WTC11 (cell line): ENCODE measurements at regions not wholly inside any gene's neighbourhood (a gene's known extent, or its start where the extent isn't known, plus 50 kb on each side); places are given as distances from the start of the nearest gene placed in this dataset.

Experiments
- ATAC-seq: fragments of 200-7000 bp; cut with Tn5 transposase; 2 replicates; pipeline ENCODE4 v1.10.0; 2021; ENCODE audit warnings: mild to moderate bottlenecking, moderate library complexity
- CTCF ChIA-PET: fragments of 300-600 bp; sonication (Branson Sonifier 250); formaldehyde crosslinking; loops from one replicate; lab custom pipeline; 2021; ENCODE audit warnings: antibody characterized with exemption; lab: Charles Lee
- POLR2A ChIA-PET: fragments of 350-600 bp; sonication (Branson Sonifier 250); formaldehyde crosslinking; loops from one replicate; lab custom pipeline; 2021; ENCODE audit warnings: antibody characterized with exemption; lab: Charles Lee
- DNase-seq: peaks from one replicate; pipeline ENCODE4 v3.0.0; 2021; ENCODE audit warnings: low spot score
- H3K27ac Mint-ChIP-seq: 2 replicates; pipeline ENCODE4 v1.8.0; 2021; ENCODE audit warnings: mixed read lengths
- H3K27me3 Mint-ChIP-seq: 2 replicates; pipeline ENCODE4 v1.8.0; 2021; ENCODE audit warnings: low read depth, mild to moderate bottlenecking, moderate library complexity, mixed read lengths
- H3K36me3 Mint-ChIP-seq: 2 replicates; pipeline ENCODE4 v1.8.0; 2021; ENCODE audit warnings: mixed read lengths
- H3K4me1 Mint-ChIP-seq: 2 replicates; pipeline ENCODE4 v1.8.0; 2022; ENCODE audit warnings: mixed read lengths
- H3K4me3 Mint-ChIP-seq: 2 replicates; pipeline ENCODE4 v1.8.0; 2021; ENCODE audit warnings: mild to moderate bottlenecking, moderate library complexity, mixed read lengths
- H3K9me3 Mint-ChIP-seq: 2 replicates; pipeline ENCODE4 v1.8.0; 2021; ENCODE audit warnings: mixed read lengths
- FOXK1 ChIP-seq: sonication (generic); formaldehyde crosslinking; IDR thresholded peaks from 2 replicates; pipeline ENCODE4 v1.8.0; 2022; ENCODE audit warnings: mild to moderate bottlenecking, moderate library complexity, missing genetic modification reagents
- GRHL2 ChIP-seq: fragments of 250-450 bp; sonication (Bioruptor Pico); IDR thresholded peaks from 2 replicates; pipeline ENCODE4 v1.8.0; 2022; ENCODE audit warnings: mild to moderate bottlenecking, moderate library complexity; ENCODE audit not compliant: insufficient replicate concordance, severe bottlenecking
- JUN ChIP-seq: sonication (generic); formaldehyde crosslinking; IDR thresholded peaks from 2 replicates; pipeline ENCODE4 v1.8.0; 2023; ENCODE audit warnings: mild to moderate bottlenecking, missing genetic modification reagents
- KAT7 ChIP-seq: sonication (generic); formaldehyde crosslinking; IDR thresholded peaks from 2 replicates; pipeline ENCODE4 v1.8.1; 2023; ENCODE audit warnings: missing genetic modification reagents, mild to moderate bottlenecking, borderline replicate concordance
- NFATC4 ChIP-seq: fragments of 250-450 bp; sonication (Bioruptor Pico); IDR thresholded peaks from 2 replicates; pipeline ENCODE4 v1.9.0; 2021; ENCODE audit warnings: mild to moderate bottlenecking
- NFYB ChIP-seq: sonication (generic); formaldehyde crosslinking; conservative IDR thresholded peaks from 2 replicates; pipeline ENCODE4 v1.8.0; 2022; ENCODE audit warnings: low read depth, missing genetic modification reagents
- NR2C2 ChIP-seq: sonication (generic); formaldehyde crosslinking; IDR thresholded peaks from 2 replicates; pipeline ENCODE4 v1.8.0; 2022; ENCODE audit warnings: mild to moderate bottlenecking, missing genetic modification reagents
- RELA ChIP-seq: sonication (generic); formaldehyde crosslinking; IDR thresholded peaks from 2 replicates; pipeline ENCODE4 v1.8.1; 2022; ENCODE audit warnings: missing genetic modification reagents, mild to moderate bottlenecking, borderline replicate concordance
- SMAD3 ChIP-seq: sonication (generic); formaldehyde crosslinking; IDR thresholded peaks from 2 replicates; pipeline ENCODE4 v1.8.0; 2022; ENCODE audit warnings: missing genetic modification reagents, mild to moderate bottlenecking, borderline replicate concordance
- SOX15 ChIP-seq: fragments of 250-450 bp; sonication (Bioruptor Pico); IDR thresholded peaks from 2 replicates; pipeline ENCODE4 v1.9.0; 2021; ENCODE audit warnings: mild to moderate bottlenecking
- TP53 ChIP-seq: sonication (generic); formaldehyde crosslinking; IDR thresholded peaks from 2 replicates; pipeline ENCODE4 v1.8.1; 2023; ENCODE audit warnings: mild to moderate bottlenecking, missing genetic modification reagents
- ZNF232 ChIP-seq: sonication (generic); formaldehyde crosslinking; IDR thresholded peaks from 2 replicates; pipeline ENCODE4 v1.8.0; 2022; ENCODE audit warnings: mild to moderate bottlenecking, missing genetic modification reagents
- TF ChIP-seq, protein P1 (sequence below): sonication (generic); formaldehyde crosslinking; IDR thresholded peaks from 2 replicates; pipeline ENCODE4 v1.8.1; 2022; ENCODE audit warnings: missing genetic modification reagents, borderline replicate concordance
- TF ChIP-seq, protein P2 (sequence below): sonication (generic); formaldehyde crosslinking; IDR thresholded peaks from 2 replicates; pipeline ENCODE4 v1.8.0; 2023; ENCODE audit warnings: mild to moderate bottlenecking, missing genetic modification reagents
- TF ChIP-seq, protein P3 (sequence below): sonication (generic); formaldehyde crosslinking; IDR thresholded peaks from 2 replicates; pipeline ENCODE4 v1.8.0; 2022; ENCODE audit warnings: mild to moderate bottlenecking, missing genetic modification reagents
- TF ChIP-seq, protein P4 (sequence below): sonication (generic); formaldehyde crosslinking; IDR thresholded peaks from 2 replicates; pipeline ENCODE4 v1.8.1; 2023; ENCODE audit warnings: mild to moderate bottlenecking, missing genetic modification reagents
- TF ChIP-seq, protein P5 (sequence below): fragments of 250-450 bp; sonication (Bioruptor Pico); IDR thresholded peaks from 2 replicates; pipeline ENCODE4 v1.9.0; 2021; ENCODE audit warnings: mild to moderate bottlenecking
- TF ChIP-seq, protein P6 (sequence below): sonication (generic); formaldehyde crosslinking; IDR thresholded peaks from 2 replicates; pipeline ENCODE4 v1.8.1; 2022; ENCODE audit warnings: mild to moderate bottlenecking, missing genetic modification reagents, moderate library complexity, borderline replicate concordance
- TF ChIP-seq, protein P7 (sequence below): sonication (generic); formaldehyde crosslinking; IDR thresholded peaks from 2 replicates; pipeline ENCODE4 v1.8.0; 2023; ENCODE audit warnings: missing genetic modification reagents, mild to moderate bottlenecking, borderline replicate concordance
- TF ChIP-seq, protein P8 (sequence below): sonication (generic); formaldehyde crosslinking; IDR thresholded peaks from 2 replicates; pipeline ENCODE4 v1.8.0; 2023; ENCODE audit warnings: missing genetic modification reagents

DNA sequence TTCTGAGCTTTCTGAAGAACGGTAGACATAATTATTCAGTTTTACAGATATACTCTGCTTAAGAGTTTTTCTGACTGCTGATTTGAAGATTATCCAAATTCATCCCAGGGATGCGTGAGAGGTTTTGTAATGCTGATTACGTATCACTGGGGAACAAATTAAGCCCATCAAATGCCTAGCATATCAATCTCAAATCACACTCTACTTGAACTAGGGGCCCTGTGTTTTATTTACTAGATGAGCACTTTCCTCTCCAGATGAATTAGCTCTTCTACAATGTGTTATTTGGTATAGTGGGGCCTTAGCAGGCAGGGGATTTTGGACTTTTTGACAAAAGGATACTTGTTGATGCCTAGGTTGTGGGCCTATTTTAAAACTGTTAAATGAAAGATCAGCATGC, 177.9 kb downstream of the JRKL start:
- H3K36me3 Mint-ChIP-seq = peaks cover 3% of the 10 kb centered on the region; the same call in 1 of the 2 replicates
- H3K27ac Mint-ChIP-seq = peak overlapping the region; percentile 32
- H3K27me3 Mint-ChIP-seq = no peaks in the 10 kb centered on the region
- no peak for DNase-seq
- POLR2A ChIA-PET = no interaction called here
- CTCF ChIA-PET = interaction anchor here (1.3 kb wide), 1 partner anchor 104 kb away, joined by 4 read pairs; no protein-coding TSS in a partner anchor
- no peaks in the 10 kb centered on the region for H3K9me3 Mint-ChIP-seq
- TF ChIP-seq, protein P1, sequence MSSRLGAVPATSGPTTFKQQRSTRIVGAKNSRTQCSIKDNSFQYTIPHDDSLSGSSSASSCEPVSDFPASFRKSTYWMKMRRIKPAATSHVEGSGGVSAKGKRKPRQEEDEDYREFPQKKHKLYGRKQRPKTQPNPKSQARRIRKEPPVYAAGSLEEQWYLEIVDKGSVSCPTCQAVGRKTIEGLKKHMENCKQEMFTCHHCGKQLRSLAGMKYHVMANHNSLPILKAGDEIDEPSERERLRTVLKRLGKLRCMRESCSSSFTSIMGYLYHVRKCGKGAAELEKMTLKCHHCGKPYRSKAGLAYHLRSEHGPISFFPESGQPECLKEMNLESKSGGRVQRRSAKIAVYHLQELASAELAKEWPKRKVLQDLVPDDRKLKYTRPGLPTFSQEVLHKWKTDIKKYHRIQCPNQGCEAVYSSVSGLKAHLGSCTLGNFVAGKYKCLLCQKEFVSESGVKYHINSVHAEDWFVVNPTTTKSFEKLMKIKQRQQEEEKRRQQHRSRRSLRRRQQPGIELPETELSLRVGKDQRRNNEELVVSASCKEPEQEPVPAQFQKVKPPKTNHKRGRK (CRISPR knock-in tag) = no peak
- TF ChIP-seq, protein P2, sequence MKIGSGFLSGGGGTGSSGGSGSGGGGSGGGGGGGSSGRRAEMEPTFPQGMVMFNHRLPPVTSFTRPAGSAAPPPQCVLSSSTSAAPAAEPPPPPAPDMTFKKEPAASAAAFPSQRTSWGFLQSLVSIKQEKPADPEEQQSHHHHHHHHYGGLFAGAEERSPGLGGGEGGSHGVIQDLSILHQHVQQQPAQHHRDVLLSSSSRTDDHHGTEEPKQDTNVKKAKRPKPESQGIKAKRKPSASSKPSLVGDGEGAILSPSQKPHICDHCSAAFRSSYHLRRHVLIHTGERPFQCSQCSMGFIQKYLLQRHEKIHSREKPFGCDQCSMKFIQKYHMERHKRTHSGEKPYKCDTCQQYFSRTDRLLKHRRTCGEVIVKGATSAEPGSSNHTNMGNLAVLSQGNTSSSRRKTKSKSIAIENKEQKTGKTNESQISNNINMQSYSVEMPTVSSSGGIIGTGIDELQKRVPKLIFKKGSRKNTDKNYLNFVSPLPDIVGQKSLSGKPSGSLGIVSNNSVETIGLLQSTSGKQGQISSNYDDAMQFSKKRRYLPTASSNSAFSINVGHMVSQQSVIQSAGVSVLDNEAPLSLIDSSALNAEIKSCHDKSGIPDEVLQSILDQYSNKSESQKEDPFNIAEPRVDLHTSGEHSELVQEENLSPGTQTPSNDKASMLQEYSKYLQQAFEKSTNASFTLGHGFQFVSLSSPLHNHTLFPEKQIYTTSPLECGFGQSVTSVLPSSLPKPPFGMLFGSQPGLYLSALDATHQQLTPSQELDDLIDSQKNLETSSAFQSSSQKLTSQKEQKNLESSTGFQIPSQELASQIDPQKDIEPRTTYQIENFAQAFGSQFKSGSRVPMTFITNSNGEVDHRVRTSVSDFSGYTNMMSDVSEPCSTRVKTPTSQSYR (CRISPR knock-in tag) = no peak
- TF ChIP-seq ZNF232 (no peak), SMAD3 (CRISPR knock-in tag) (no peak), KAT7 (CRISPR knock-in tag) (no peak), GRHL2 (CRISPR knock-in tag) (no peak), NFATC4 (CRISPR knock-in tag) (no peak), SOX15 (no peak)
- TF ChIP-seq, protein P3, sequence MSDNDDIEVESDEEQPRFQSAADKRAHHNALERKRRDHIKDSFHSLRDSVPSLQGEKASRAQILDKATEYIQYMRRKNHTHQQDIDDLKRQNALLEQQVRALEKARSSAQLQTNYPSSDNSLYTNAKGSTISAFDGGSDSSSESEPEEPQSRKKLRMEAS = no peak
- TF ChIP-seq, all 79 proteins: peak for 0
- Mint-ChIP-seq H3K4me3 (peak overlapping the region; percentile 29), H3K4me1 (peaks cover 17% of the 10 kb centered on the region)
- peak; percentile 72 for ATAC-seq

DNA sequence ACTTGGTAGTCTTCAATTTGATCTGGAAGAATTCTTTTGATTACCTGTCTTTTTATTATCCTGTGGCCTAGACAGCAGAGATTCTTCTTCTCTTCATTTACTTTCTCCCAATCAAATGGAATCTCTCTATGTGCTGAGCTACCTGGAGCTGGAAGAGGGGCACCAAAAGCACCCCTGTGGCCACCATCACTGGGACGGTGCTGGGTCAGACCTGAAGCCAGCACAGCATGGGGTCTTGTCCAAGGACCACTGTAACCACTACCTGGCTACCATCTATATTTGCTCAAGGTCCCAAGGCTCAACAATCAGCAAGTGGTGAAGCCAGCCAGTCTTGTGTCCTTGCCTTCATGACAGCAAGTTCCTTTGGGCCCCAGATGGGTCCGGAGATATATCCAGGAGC, 186.6 kb downstream of the JRKL start:
- Mint-ChIP-seq H3K4me3 (no peak overlapping the region), H3K27me3 (no peaks in the 10 kb centered on the region), H3K9me3 (peaks cover 8% of the 10 kb centered on the region), H3K27ac (no peak overlapping the region), H3K36me3 (peaks cover 11% of the 10 kb centered on the region), H3K4me1 (peaks cover 30% of the 10 kb centered on the region)
- DNase-seq = no peak
- ATAC-seq = no peak
- CTCF ChIA-PET = no interaction called here
- TF ChIP-seq TP53 (CRISPR knock-in tag) (no peak), FOXK1 (no peak), NR2C2 (CRISPR knock-in tag) (no peak)
- TF ChIP-seq, protein P4, sequence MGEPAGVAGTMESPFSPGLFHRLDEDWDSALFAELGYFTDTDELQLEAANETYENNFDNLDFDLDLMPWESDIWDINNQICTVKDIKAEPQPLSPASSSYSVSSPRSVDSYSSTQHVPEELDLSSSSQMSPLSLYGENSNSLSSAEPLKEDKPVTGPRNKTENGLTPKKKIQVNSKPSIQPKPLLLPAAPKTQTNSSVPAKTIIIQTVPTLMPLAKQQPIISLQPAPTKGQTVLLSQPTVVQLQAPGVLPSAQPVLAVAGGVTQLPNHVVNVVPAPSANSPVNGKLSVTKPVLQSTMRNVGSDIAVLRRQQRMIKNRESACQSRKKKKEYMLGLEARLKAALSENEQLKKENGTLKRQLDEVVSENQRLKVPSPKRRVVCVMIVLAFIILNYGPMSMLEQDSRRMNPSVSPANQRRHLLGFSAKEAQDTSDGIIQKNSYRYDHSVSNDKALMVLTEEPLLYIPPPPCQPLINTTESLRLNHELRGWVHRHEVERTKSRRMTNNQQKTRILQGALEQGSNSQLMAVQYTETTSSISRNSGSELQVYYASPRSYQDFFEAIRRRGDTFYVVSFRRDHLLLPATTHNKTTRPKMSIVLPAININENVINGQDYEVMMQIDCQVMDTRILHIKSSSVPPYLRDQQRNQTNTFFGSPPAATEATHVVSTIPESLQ (CRISPR knock-in tag) = no peak
- POLR2A ChIA-PET = no interaction called here

DNA sequence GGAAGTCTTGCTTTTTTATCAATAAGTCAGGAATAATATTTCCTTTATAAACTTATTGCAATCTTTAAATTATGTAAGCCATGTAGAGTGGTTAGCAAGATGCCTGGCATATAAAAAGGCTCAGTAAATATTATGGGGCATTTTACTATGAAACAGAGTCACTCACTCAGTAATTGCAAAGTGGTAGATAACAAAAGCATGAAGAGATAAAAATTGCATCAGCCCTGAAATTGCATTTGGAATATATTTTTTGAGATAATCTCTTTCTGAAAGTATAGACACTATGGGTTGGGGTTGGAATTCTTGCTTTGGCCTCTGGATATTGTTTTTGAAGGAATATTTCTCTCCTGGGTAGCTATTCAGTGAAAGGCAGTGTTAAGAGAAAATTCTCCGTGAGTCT, 188.6 kb downstream of the JRKL start:
- POLR2A ChIA-PET = no interaction called here
- TF ChIP-seq, protein P5, sequence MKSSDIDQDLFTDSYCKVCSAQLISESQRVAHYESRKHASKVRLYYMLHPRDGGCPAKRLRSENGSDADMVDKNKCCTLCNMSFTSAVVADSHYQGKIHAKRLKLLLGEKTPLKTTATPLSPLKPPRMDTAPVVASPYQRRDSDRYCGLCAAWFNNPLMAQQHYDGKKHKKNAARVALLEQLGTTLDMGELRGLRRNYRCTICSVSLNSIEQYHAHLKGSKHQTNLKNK (CRISPR knock-in tag) = no peak
- TF ChIP-seq, protein P6, sequence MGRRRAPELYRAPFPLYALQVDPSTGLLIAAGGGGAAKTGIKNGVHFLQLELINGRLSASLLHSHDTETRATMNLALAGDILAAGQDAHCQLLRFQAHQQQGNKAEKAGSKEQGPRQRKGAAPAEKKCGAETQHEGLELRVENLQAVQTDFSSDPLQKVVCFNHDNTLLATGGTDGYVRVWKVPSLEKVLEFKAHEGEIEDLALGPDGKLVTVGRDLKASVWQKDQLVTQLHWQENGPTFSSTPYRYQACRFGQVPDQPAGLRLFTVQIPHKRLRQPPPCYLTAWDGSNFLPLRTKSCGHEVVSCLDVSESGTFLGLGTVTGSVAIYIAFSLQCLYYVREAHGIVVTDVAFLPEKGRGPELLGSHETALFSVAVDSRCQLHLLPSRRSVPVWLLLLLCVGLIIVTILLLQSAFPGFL (CRISPR knock-in tag) = no peak
- TF ChIP-seq, protein P7, sequence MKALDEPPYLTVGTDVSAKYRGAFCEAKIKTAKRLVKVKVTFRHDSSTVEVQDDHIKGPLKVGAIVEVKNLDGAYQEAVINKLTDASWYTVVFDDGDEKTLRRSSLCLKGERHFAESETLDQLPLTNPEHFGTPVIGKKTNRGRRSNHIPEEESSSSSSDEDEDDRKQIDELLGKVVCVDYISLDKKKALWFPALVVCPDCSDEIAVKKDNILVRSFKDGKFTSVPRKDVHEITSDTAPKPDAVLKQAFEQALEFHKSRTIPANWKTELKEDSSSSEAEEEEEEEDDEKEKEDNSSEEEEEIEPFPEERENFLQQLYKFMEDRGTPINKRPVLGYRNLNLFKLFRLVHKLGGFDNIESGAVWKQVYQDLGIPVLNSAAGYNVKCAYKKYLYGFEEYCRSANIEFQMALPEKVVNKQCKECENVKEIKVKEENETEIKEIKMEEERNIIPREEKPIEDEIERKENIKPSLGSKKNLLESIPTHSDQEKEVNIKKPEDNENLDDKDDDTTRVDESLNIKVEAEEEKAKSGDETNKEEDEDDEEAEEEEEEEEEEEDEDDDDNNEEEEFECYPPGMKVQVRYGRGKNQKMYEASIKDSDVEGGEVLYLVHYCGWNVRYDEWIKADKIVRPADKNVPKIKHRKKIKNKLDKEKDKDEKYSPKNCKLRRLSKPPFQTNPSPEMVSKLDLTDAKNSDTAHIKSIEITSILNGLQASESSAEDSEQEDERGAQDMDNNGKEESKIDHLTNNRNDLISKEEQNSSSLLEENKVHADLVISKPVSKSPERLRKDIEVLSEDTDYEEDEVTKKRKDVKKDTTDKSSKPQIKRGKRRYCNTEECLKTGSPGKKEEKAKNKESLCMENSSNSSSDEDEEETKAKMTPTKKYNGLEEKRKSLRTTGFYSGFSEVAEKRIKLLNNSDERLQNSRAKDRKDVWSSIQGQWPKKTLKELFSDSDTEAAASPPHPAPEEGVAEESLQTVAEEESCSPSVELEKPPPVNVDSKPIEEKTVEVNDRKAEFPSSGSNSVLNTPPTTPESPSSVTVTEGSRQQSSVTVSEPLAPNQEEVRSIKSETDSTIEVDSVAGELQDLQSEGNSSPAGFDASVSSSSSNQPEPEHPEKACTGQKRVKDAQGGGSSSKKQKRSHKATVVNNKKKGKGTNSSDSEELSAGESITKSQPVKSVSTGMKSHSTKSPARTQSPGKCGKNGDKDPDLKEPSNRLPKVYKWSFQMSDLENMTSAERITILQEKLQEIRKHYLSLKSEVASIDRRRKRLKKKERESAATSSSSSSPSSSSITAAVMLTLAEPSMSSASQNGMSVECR (CRISPR knock-in tag) = no peak
- TF ChIP-seq JUN (CRISPR knock-in tag) (no peak), RELA (CRISPR knock-in tag) (no peak), NFYB (CRISPR knock-in tag) (no peak)
- TF ChIP-seq, protein P8, sequence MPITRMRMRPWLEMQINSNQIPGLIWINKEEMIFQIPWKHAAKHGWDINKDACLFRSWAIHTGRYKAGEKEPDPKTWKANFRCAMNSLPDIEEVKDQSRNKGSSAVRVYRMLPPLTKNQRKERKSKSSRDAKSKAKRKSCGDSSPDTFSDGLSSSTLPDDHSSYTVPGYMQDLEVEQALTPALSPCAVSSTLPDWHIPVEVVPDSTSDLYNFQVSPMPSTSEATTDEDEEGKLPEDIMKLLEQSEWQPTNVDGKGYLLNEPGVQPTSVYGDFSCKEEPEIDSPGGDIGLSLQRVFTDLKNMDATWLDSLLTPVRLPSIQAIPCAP (CRISPR knock-in tag) = no peak

More for the DNA sequence above, 188.6 kb downstream of the JRKL start:
- Mint-ChIP-seq H3K4me3 (no peak overlapping the region), H3K4me1 (peaks cover 32% of the 10 kb centered on the region), H3K27ac (no peak overlapping the region), H3K9me3 (peaks cover 12% of the 10 kb centered on the region), H3K36me3 (peaks cover 8% of the 10 kb centered on the region), H3K27me3 (no peaks in the 10 kb centered on the region)
- DNase-seq (no peak), ATAC-seq (no peak)
- CTCF ChIA-PET = no interaction called here
